OCI-LY7 (cell line): ENCODE measurements at regions not wholly inside any gene's neighbourhood (a gene's known extent, or its start where the extent isn't known, plus 50 kb on each side); places are given as distances from the start of the nearest gene placed in this dataset.

Experiments used
- EZH2phosphoT487 ChIP-seq: fragments of 200-600 bp; sonication (generic); IDR thresholded peaks from 2 replicates; pipeline ENCODE4 v1.6.1; 2018; ENCODE audit warnings: low read depth, borderline replicate concordance, mild to moderate bottlenecking, mixed run types, antibody characterized with exemption, low read length, moderate library complexity, mixed read lengths
- TF ChIP-seq, protein P1 (sequence below): fragments of 200-600 bp; sonication (generic); conservative IDR thresholded peaks from 2 replicates; pipeline ENCODE4 v1.5.1; 2014; ENCODE audit warnings: mild to moderate bottlenecking, antibody characterized with exemption, low read length, moderate library complexity, mixed read lengths

DNA sequence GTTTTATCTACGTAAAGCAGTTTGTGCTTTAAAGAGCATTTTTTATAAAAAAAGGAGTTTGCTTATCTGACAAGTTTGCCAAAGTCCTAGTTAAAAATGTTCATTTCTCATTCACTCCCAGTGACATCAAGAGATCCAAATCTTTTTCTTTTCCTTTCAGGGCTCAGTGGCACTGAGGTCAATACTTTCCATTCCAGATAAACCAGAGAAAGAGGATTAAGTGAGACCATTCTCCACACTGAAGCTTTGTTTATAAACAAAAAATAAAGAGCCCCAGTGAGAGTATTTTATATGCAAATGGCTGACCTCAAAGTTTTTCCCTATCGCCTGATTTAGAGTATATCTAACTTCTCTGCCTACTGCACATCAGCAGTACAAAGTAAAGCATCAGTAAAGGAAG lies 199.8 kb downstream of the ALG10B start:
- TF ChIP-seq, protein P1, sequence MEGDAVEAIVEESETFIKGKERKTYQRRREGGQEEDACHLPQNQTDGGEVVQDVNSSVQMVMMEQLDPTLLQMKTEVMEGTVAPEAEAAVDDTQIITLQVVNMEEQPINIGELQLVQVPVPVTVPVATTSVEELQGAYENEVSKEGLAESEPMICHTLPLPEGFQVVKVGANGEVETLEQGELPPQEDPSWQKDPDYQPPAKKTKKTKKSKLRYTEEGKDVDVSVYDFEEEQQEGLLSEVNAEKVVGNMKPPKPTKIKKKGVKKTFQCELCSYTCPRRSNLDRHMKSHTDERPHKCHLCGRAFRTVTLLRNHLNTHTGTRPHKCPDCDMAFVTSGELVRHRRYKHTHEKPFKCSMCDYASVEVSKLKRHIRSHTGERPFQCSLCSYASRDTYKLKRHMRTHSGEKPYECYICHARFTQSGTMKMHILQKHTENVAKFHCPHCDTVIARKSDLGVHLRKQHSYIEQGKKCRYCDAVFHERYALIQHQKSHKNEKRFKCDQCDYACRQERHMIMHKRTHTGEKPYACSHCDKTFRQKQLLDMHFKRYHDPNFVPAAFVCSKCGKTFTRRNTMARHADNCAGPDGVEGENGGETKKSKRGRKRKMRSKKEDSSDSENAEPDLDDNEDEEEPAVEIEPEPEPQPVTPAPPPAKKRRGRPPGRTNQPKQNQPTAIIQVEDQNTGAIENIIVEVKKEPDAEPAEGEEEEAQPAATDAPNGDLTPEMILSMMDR = no peak
- no peak for TF ChIP-seq EZH2phosphoT487
